GM23338 (cell line): ENCODE measurements at regions not wholly inside any gene's neighbourhood (a gene's known extent, or its start where the extent isn't known, plus 50 kb on each side); places are given as distances from the start of the nearest gene placed in this dataset.

Experiments used
- ATAC-seq: fragments of 200-7000 bp; cut with Tn5 transposase; 3 replicates; pipeline ENCODE4 v1.9.1; 2020
- DNase-seq: peaks from one replicate; pipeline ENCODE4 v3.0.0-alpha.2; 2015; ENCODE audit warnings: low spot score
- H2AFZ ChIP-seq: fragments of 200-600 bp; sonication (generic); 2 replicates; pipeline ENCODE4 v1.8.0; 2016; ENCODE audit warnings: antibody characterized with exemption, mild to moderate bottlenecking, moderate library complexity
- H3F3A ChIP-seq: fragments of 200-600 bp; sonication (generic); replicated peaks from 2 replicates; pipeline ENCODE4 v1.8.0; 2017; ENCODE audit warnings: antibody characterized with exemption, mixed run types, low read depth
- H3K27ac ChIP-seq: fragments of 200-600 bp; sonication (generic); 2 replicates; pipeline ENCODE4 v1.6.1; 2016; ENCODE audit warnings: low read depth
- H3K27me3 ChIP-seq: fragments of 200-600 bp; sonication (generic); 2 replicates; pipeline ENCODE4 v1.8.0; 2016; ENCODE audit warnings: mild to moderate bottlenecking, mixed run types, moderate library complexity; ENCODE audit not compliant: insufficient read depth
- H3K36me3 ChIP-seq: fragments of 200-600 bp; sonication (generic); 2 replicates; pipeline ENCODE4 v1.8.0; 2016; ENCODE audit warnings: mild to moderate bottlenecking; ENCODE audit not compliant: insufficient read depth
- H3K4me1 ChIP-seq: fragments of 200-600 bp; sonication (generic); 2 replicates; pipeline ENCODE4 v1.8.0; 2016; ENCODE audit warnings: mild to moderate bottlenecking, moderate library complexity; ENCODE audit not compliant: insufficient read depth
- H3K4me2 ChIP-seq: fragments of 200-600 bp; sonication (generic); 2 replicates; pipeline ENCODE4 v1.7.1; 2017; ENCODE audit warnings: mixed run types
- H3K4me3 ChIP-seq: fragments of 200-600 bp; sonication (generic); 2 replicates; pipeline ENCODE4 v1.6.1; 2016; ENCODE audit warnings: mixed run types
- H3K79me2 ChIP-seq: fragments of 200-600 bp; sonication (generic); replicated peaks from 2 replicates; pipeline ENCODE4 v1.8.0; 2017; ENCODE audit warnings: mild to moderate bottlenecking; ENCODE audit not compliant: insufficient read depth
- H3K9me2 ChIP-seq: fragments of 200-600 bp; sonication (generic); 2 replicates; pipeline ENCODE4 v1.8.0; 2017; ENCODE audit not compliant: insufficient read depth
- H4K20me1 ChIP-seq: fragments of 200-600 bp; sonication (generic); replicated peaks from 2 replicates; pipeline ENCODE4 v1.8.0; 2017; ENCODE audit warnings: mild to moderate bottlenecking; ENCODE audit not compliant: insufficient read depth
- H3K27ac Mint-ChIP-seq: 2 replicates; pipeline ENCODE4 v1.8.0; 2020; ENCODE audit warnings: inconsistent platforms, mild to moderate bottlenecking, moderate library complexity, mixed read lengths
- H3K27me3 Mint-ChIP-seq: 3 replicates; pipeline ENCODE4 v1.8.0; 2022; ENCODE audit warnings: low read depth, mild to moderate bottlenecking, moderate library complexity, mixed read lengths, inconsistent platforms; ENCODE audit not compliant: insufficient read depth, poor library complexity
- H3K36me3 Mint-ChIP-seq: 3 replicates; pipeline ENCODE4 v1.8.0; 2021; ENCODE audit warnings: low read depth, mild to moderate bottlenecking, inconsistent platforms, moderate library complexity, mixed read lengths
- H3K4me1 Mint-ChIP-seq: 3 replicates; pipeline ENCODE4 v1.8.0; 2020; ENCODE audit warnings: mild to moderate bottlenecking, inconsistent platforms, mixed read lengths
- H3K4me3 Mint-ChIP-seq: 3 replicates; pipeline ENCODE4 v1.8.0; 2021; ENCODE audit warnings: moderate library complexity, mild to moderate bottlenecking, inconsistent platforms, mixed read lengths
- H3K9me3 Mint-ChIP-seq: 3 replicates; pipeline ENCODE4 v1.8.0; 2020; ENCODE audit warnings: moderate library complexity, mild to moderate bottlenecking, inconsistent platforms, mixed read lengths
- EZH2 ChIP-seq: fragments of 200-600 bp; sonication (generic); IDR thresholded peaks from one replicate; pipeline ENCODE4 v1.8.0; 2017; ENCODE audit warnings: antibody characterized with exemption, mild to moderate bottlenecking, low read depth; ENCODE audit not compliant: unreplicated experiment
- POLR2AphosphoS5 ChIP-seq: IDR thresholded peaks from 2 replicates; pipeline ENCODE4 v1.6.1; 2016; ENCODE audit warnings: antibody characterized with exemption, low read depth
- ZNF114 ChIP-seq: fragments of 250-450 bp; sonication (Bioruptor Pico); IDR thresholded peaks from 2 replicates; pipeline ENCODE4 v1.5.0; 2020; ENCODE audit warnings: mild to moderate bottlenecking, moderate library complexity
- ZNF331 ChIP-seq: fragments of 250-450 bp; sonication (Bioruptor Pico); IDR thresholded peaks from 2 replicates; pipeline ENCODE4 v1.5.0; 2020; ENCODE audit warnings: low read depth, mild to moderate bottlenecking, moderate library complexity
- TF ChIP-seq, protein P1 (sequence below): fragments of 250-450 bp; sonication (Bioruptor Pico); IDR thresholded peaks from 2 replicates; pipeline ENCODE4 v1.5.0; 2020; ENCODE audit warnings: mild to moderate bottlenecking, moderate library complexity

DNA sequence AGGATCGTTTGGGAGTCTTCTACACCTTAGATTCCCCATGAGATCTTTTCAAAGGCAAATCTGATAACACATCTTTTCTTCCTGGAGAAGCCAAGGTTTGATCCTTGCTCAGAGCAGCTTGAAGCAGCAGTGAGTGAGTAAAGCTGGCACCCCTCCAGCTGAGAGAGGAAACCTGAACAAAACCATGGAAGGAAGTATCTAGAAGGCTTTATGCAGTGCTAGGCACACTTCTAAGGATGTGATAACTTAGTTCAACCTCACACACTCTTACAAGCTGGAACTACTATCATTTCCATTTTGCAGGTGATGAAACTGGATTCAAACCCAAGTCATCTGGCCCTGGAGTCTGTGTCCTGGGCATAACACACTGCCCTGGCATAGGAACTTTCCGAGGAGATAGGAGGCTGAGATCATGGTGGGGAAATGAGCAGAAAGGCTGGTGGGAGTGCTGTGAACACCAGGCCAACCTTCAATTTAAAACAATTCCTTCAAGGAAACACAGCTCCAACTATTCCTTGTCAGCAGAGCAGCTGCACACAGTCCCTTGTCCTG lies 71.2 kb downstream of the CTAGE1 start:
- H3K4me1 Mint-ChIP-seq: peaks cover 36% of the 10 kb centered on the region
- H3K9me3 Mint-ChIP-seq: no peaks in the 10 kb centered on the region
- H3K27ac Mint-ChIP-seq: no peak overlapping the region

More for the DNA sequence above, 71.2 kb downstream of the CTAGE1 start:
- Histone ChIP-seq H3K4me1 (peaks cover 22% of the 10 kb centered on the region), H3K9me2 (no peaks in the 10 kb centered on the region), H3K4me2 (peak overlapping the region; percentile 90; the same call in 1 of the 2 replicates), H3K36me3 (no peaks in the 10 kb centered on the region), H3F3A (peaks cover 7% of the 10 kb centered on the region), H3K79me2 (no peaks in the 10 kb centered on the region), H3K27me3 (peaks cover 77% of the 10 kb centered on the region), H4K20me1 (peaks cover 26% of the 10 kb centered on the region), H3K27ac (no peak overlapping the region), H2AFZ (no peak overlapping the region), H3K4me3 (peak overlapping the region; percentile 68)
- no peak for ATAC-seq
- Mint-ChIP-seq H3K36me3 (no peaks in the 10 kb centered on the region), H3K27me3 (peaks cover 64% of the 10 kb centered on the region), H3K4me3 (peak overlapping the region; percentile 59; the same call in 1 of the 3 replicates)
- no peak for DNase-seq
- TF ChIP-seq ZNF331 (no peak), EZH2 (no peak), POLR2AphosphoS5 (no peak), ZNF114 (CRISPR knock-in tag) (no peak)
- TF ChIP-seq, protein P1, sequence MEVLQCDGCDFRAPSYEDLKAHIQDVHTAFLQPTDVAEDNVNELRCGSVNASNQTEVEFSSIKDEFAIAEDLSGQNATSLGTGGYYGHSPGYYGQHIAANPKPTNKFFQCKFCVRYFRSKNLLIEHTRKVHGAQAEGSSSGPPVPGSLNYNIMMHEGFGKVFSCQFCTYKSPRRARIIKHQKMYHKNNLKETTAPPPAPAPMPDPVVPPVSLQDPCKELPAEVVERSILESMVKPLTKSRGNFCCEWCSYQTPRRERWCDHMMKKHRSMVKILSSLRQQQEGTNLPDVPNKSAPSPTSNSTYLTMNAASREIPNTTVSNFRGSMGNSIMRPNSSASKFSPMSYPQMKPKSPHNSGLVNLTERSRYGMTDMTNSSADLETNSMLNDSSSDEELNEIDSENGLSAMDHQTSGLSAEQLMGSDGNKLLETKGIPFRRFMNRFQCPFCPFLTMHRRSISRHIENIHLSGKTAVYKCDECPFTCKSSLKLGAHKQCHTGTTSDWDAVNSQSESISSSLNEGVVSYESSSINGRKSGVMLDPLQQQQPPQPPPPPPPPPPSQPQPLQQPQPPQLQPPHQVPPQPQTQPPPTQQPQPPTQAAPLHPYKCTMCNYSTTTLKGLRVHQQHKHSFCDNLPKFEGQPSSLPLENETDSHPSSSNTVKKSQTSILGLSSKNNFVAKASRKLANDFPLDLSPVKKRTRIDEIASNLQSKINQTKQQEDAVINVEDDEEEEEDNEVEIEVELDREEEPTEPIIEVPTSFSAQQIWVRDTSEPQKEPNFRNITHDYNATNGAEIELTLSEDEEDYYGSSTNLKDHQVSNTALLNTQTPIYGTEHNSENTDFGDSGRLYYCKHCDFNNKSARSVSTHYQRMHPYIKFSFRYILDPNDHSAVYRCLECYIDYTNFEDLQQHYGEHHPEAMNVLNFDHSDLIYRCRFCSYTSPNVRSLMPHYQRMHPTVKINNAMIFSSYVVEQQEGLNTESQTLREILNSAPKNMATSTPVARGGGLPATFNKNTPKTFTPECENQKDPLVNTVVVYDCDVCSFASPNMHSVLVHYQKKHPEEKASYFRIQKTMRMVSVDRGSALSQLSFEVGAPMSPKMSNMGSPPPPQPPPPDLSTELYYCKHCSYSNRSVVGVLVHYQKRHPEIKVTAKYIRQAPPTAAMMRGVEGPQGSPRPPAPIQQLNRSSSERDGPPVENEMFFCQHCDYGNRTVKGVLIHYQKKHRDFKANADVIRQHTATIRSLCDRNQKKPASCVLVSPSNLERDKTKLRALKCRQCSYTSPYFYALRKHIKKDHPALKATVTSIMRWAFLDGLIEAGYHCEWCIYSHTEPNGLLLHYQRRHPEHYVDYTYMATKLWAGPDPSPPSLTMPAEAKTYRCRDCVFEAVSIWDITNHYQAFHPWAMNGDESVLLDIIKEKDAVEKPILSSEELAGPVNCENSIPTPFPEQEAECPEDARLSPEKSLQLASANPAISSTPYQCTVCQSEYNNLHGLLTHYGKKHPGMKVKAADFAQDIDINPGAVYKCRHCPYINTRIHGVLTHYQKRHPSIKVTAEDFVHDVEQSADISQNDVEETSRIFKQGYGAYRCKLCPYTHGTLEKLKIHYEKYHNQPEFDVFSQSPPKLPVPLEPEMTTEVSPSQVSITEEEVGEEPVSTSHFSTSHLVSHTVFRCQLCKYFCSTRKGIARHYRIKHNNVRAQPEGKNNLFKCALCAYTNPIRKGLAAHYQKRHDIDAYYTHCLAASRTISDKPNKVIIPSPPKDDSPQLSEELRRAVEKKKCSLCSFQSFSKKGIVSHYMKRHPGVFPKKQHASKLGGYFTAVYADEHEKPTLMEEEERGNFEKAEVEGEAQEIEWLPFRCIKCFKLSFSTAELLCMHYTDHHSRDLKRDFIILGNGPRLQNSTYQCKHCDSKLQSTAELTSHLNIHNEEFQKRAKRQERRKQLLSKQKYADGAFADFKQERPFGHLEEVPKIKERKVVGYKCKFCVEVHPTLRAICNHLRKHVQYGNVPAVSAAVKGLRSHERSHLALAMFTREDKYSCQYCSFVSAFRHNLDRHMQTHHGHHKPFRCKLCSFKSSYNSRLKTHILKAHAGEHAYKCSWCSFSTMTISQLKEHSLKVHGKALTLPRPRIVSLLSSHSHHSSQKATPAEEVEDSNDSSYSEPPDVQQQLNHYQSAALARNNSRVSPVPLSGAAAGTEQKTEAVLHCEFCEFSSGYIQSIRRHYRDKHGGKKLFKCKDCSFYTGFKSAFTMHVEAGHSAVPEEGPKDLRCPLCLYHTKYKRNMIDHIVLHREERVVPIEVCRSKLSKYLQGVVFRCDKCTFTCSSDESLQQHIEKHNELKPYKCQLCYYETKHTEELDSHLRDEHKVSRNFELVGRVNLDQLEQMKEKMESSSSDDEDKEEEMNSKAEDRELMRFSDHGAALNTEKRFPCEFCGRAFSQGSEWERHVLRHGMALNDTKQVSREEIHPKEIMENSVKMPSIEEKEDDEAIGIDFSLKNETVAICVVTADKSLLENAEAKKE: no peak
